MCF 10A (cell line): ENCODE measurements at regions not wholly inside any gene's neighbourhood (a gene's known extent, or its start where the extent isn't known, plus 50 kb on each side); places are given as distances from the start of the nearest gene placed in this dataset.
A peak's percentile ranks its signal among the peaks of the same experiment; 100 is the strongest.

Source experiments
- BruUV-seq: library from RNA; stranded (reverse); fragments of 400-500 nt; replicated peaks from 2 replicates; lab custom pipeline; 2021; lab: Mats Ljungman, UMichigan
- CTCF ChIA-PET: fragments of 300-600 bp; sonication (Branson Sonifier 250); formaldehyde crosslinking; extraction: SDS; loops from one replicate; lab custom pipeline; 2021; ENCODE audit warnings: antibody characterized with exemption, inconsistent platforms; lab: Yijun Ruan, JAX
- POLR2A ChIA-PET: fragments of 300-600, 350-650 bp; sonication (Branson Sonifier 250); formaldehyde crosslinking; extraction: SDS; loops from one replicate; lab custom pipeline; 2020; ENCODE audit warnings: antibody characterized with exemption, inconsistent platforms; lab: Yijun Ruan, JAX
- DNase-seq: peaks from one replicate; pipeline ENCODE4 v3.0.0-alpha.2; 2018; ENCODE audit not compliant: unreplicated experiment
- H3K27ac Mint-ChIP-seq: one replicate; pipeline ENCODE4 v1.8.0; 2022; ENCODE audit warnings: mild to moderate bottlenecking, low read depth, mixed read lengths; ENCODE audit not compliant: unreplicated experiment
- H3K27me3 Mint-ChIP-seq: one replicate; pipeline ENCODE4 v1.8.0; 2022; ENCODE audit warnings: mixed read lengths; ENCODE audit not compliant: insufficient read depth, unreplicated experiment
- H3K36me3 Mint-ChIP-seq: one replicate; pipeline ENCODE4 v1.8.0; 2022; ENCODE audit warnings: mild to moderate bottlenecking, moderate library complexity, mixed read lengths; ENCODE audit not compliant: insufficient read depth, unreplicated experiment
- H3K4me1 Mint-ChIP-seq: one replicate; pipeline ENCODE4 v1.8.0; 2022; ENCODE audit warnings: mixed read lengths; ENCODE audit not compliant: insufficient read depth, unreplicated experiment
- H3K4me3 Mint-ChIP-seq: one replicate; pipeline ENCODE4 v1.8.0; 2022; ENCODE audit warnings: mild to moderate bottlenecking, moderate library complexity, mixed read lengths; ENCODE audit not compliant: unreplicated experiment
- H3K9me3 Mint-ChIP-seq: one replicate; pipeline ENCODE4 v1.8.0; 2022; ENCODE audit warnings: mixed read lengths; ENCODE audit not compliant: unreplicated experiment
- intact Hi-C: fragments of 100-400 bp; cut with micrococcal nuclease; formaldehyde crosslinking; loops from 2 replicates; pipeline ENCODE4 v1.14.1; 2022
- TF ChIP-seq, protein P1 (sequence below): fragments of 200-600 bp; IDR thresholded peaks from one replicate; pipeline ENCODE4 v1.8.0; 2022; ENCODE audit warnings: antibody characterized with exemption, mild to moderate bottlenecking; ENCODE audit not compliant: unreplicated experiment

DNA sequence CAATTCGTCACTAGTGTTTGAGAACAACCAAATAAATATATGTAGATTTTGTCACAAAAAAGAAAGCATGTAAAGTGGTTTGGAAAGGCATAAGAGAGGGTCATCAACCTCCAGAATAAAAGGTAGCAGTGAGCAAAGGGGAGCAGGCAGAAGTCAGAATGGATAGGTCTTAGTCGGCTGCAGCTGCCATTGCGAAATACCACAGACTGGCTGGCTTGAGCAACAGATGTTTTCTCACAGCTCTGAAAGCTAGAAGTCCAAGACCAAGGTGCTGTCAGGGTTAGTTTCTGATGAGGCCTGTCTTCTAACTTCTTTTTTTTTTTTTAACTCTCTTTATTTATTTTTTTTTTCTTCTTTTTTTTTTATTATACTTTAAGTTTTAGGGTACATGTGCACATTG lies 208.1 kb upstream of the PIK3R1 start:
- POLR2A ChIA-PET: interaction anchor here (0.9 to 1.8 kb wide), 5 partner anchors 14 to 209 kb away, joined by 3 to 8 read pairs (median 7); partner anchors contain the start of gene PIK3R1
- Mint-ChIP-seq H3K27me3 (no peaks in the 10 kb centered on the region), H3K4me1 (peaks cover 1% of the 10 kb centered on the region), H3K9me3 (peaks cover 10% of the 10 kb centered on the region), H3K36me3 (no peaks in the 10 kb centered on the region), H3K4me3 (no peak overlapping the region), H3K27ac (no peak overlapping the region)
- intact Hi-C loops: no loop called here
- no TSS peak for BruUV-seq
- TF ChIP-seq, protein P1, sequence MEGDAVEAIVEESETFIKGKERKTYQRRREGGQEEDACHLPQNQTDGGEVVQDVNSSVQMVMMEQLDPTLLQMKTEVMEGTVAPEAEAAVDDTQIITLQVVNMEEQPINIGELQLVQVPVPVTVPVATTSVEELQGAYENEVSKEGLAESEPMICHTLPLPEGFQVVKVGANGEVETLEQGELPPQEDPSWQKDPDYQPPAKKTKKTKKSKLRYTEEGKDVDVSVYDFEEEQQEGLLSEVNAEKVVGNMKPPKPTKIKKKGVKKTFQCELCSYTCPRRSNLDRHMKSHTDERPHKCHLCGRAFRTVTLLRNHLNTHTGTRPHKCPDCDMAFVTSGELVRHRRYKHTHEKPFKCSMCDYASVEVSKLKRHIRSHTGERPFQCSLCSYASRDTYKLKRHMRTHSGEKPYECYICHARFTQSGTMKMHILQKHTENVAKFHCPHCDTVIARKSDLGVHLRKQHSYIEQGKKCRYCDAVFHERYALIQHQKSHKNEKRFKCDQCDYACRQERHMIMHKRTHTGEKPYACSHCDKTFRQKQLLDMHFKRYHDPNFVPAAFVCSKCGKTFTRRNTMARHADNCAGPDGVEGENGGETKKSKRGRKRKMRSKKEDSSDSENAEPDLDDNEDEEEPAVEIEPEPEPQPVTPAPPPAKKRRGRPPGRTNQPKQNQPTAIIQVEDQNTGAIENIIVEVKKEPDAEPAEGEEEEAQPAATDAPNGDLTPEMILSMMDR: no peak
- CTCF ChIA-PET: interaction anchor here (0.6 to 0.7 kb wide), 2 partner anchors 56 to 242 kb away, joined by 3 read pairs; no protein-coding TSS in a partner anchor
- DNase-seq: peak; percentile 86

DNA sequence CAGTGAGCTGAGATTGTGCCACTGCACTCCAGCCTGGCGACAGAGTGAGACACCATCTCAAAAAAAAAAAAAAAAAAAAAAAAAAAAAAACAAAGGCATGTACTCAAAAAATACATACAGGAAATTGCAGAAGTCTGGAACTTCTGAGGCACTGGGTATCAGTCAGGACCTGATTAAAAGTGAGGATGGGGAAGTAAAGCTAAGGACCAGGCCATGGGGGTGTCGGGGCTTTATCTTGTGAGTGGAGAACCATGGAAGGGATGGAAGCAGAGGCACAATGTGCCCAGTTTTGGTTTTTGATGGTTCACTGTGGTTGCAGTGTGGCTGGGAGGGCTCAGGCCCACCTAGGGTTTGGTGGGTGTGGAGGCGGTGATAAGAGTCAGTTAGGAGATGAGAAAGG lies 212.7 kb upstream of the PIK3R1 start:
- CTCF ChIA-PET: no interaction called here
- TF ChIP-seq, protein P1: no peak
- POLR2A ChIA-PET: interaction anchor here (1.3 kb wide), 2 partner anchors 99 to 213 kb away, joined by 4 to 5 read pairs; partner anchors contain the start of gene PIK3R1
- DNase-seq: no peak
- H3K9me3 Mint-ChIP-seq: peaks cover 15% of the 10 kb centered on the region
- intact Hi-C loops: no loop called here
- H3K36me3 Mint-ChIP-seq: peaks cover 7% of the 10 kb centered on the region
- BruUV-seq: no TSS peak
- H3K27ac Mint-ChIP-seq: peak overlapping the region; percentile 14
- no peaks in the 10 kb centered on the region for H3K27me3 Mint-ChIP-seq
- H3K4me3 Mint-ChIP-seq: no peak overlapping the region
- peaks cover 21% of the 10 kb centered on the region for H3K4me1 Mint-ChIP-seq

DNA sequence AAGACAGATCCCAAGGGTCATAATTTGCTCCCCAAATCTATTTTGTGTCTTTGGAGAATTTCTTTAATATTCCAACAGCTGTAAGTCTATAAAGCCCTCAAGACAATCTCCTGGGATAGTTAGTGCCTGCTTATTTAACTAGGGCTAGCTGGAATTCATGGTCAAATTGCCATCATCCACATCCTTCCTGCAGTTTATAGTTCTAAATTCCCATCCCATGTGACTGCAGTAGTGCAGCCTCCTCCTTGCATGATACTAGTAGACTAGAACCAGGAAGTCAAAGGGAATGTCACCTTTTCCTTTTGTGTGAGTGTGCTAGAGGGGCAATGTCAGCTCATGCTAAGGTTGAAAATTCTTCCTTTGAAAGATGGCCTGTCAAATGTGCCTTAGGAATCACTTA lies 214.8 kb upstream of the PIK3R1 start:
- Mint-ChIP-seq H3K4me3 (no peak overlapping the region), H3K27ac (no peak overlapping the region), H3K4me1 (peaks cover 22% of the 10 kb centered on the region), H3K36me3 (peaks cover 7% of the 10 kb centered on the region), H3K27me3 (no peaks in the 10 kb centered on the region), H3K9me3 (peaks cover 15% of the 10 kb centered on the region)
- ChIA-PET CTCF (interaction anchor here (0.6 kb wide), 1 partner anchor 83 kb away, joined by 3 read pairs; no protein-coding TSS in a partner anchor), POLR2A (interaction anchor here (0.6 to 1.7 kb wide), 5 partner anchors 8 to 731 kb away, joined by 3 to 8 read pairs (median 3); no protein-coding TSS in a partner anchor)
- intact Hi-C loops: no loop called here
- TF ChIP-seq, protein P1: no peak
- no TSS peak for BruUV-seq
- no peak for DNase-seq

DNA sequence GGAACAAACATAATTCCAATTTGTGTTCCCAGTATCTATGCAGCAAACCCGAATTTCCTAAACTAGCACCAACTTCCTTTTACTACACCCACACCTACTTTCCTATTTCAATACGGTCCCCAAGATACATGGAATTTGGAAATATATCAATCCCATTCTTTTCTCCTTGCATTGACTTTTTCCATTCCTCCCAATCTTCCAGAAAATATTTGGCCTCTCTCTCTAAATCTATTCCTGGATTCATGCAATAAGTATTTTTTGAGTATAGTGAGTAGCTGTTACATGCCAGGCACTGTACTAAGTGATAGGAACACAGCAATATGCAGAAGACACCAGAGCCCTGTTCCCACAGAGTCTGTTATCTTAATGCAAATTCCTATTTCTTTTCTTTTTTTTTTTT lies 216.2 kb upstream of the PIK3R1 start:
- ChIA-PET CTCF (interaction anchor here (0.6 to 1.1 kb wide), 3 partner anchors 39 to 389 kb away, joined by 3 read pairs; no protein-coding TSS in a partner anchor), POLR2A (interaction anchor here (0.5 to 0.7 kb wide), 2 partner anchors 20 to 270 kb away, joined by 3 read pairs; no protein-coding TSS in a partner anchor)
- peak overlapping the region; percentile 88 for H3K27ac Mint-ChIP-seq
- peak overlapping the region; percentile 53 for H3K4me3 Mint-ChIP-seq
- intact Hi-C loops: loop anchor here (5.0 kb wide), 1 partner anchor 218 kb away; the partner anchor contains the start of gene PIK3R1
- H3K4me1 Mint-ChIP-seq: peaks cover 22% of the 10 kb centered on the region
- TF ChIP-seq, protein P1: no peak
- peaks cover 15% of the 10 kb centered on the region for H3K9me3 Mint-ChIP-seq
- H3K36me3 Mint-ChIP-seq: peaks cover 7% of the 10 kb centered on the region
- no TSS peak for BruUV-seq
- no peaks in the 10 kb centered on the region for H3K27me3 Mint-ChIP-seq
- no peak for DNase-seq
